ENCODE measurements at regions not wholly inside any gene's neighbourhood (a gene's known extent, or its start where the extent isn't known, plus 50 kb on each side); places are given as distances from the start of the nearest gene placed in this dataset.

DNA sequence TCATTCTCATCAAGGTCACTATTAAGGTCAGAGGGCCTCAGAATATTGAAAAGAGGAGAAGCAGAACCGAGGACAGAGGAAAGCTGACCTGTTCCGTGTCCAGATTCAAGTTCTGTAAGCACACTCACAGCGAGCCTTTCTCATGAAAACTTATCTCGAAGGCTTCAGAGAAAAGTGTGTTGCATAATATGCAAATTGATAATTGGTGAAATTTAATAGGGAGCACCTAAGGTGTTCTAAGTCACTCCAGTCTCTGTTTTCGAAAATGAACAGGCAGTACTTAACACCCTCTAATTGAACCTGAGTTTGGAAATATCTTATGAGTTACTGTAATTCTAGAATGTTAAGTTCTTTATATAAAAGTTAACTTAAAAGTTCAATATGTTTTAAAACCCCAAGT is 181.2 kb upstream of the PDE10A start:
- no peak for TF ChIP-seq ELF4 (CRISPR knock-in tag; IDR thresholded peaks at IDR 0.05; ENCODE audit: low read depth)
- TF ChIP-seq, protein P1, sequence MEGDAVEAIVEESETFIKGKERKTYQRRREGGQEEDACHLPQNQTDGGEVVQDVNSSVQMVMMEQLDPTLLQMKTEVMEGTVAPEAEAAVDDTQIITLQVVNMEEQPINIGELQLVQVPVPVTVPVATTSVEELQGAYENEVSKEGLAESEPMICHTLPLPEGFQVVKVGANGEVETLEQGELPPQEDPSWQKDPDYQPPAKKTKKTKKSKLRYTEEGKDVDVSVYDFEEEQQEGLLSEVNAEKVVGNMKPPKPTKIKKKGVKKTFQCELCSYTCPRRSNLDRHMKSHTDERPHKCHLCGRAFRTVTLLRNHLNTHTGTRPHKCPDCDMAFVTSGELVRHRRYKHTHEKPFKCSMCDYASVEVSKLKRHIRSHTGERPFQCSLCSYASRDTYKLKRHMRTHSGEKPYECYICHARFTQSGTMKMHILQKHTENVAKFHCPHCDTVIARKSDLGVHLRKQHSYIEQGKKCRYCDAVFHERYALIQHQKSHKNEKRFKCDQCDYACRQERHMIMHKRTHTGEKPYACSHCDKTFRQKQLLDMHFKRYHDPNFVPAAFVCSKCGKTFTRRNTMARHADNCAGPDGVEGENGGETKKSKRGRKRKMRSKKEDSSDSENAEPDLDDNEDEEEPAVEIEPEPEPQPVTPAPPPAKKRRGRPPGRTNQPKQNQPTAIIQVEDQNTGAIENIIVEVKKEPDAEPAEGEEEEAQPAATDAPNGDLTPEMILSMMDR (IDR thresholded peaks at IDR 0.05), result no peak
- TF ChIP-seq ETV6 (CRISPR knock-in tag; IDR thresholded peaks at IDR 0.05), result no peak
- TF ChIP-seq, protein P2, sequence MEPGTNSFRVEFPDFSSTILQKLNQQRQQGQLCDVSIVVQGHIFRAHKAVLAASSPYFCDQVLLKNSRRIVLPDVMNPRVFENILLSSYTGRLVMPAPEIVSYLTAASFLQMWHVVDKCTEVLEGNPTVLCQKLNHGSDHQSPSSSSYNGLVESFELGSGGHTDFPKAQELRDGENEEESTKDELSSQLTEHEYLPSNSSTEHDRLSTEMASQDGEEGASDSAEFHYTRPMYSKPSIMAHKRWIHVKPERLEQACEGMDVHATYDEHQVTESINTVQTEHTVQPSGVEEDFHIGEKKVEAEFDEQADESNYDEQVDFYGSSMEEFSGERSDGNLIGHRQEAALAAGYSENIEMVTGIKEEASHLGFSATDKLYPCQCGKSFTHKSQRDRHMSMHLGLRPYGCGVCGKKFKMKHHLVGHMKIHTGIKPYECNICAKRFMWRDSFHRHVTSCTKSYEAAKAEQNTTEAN (CRISPR knock-in tag; IDR thresholded peaks at IDR 0.05), result no peak
